ENCODE measurements at regions not wholly inside any gene's neighbourhood (a gene's known extent, or its start where the extent isn't known, plus 50 kb on each side); places are given as distances from the start of the nearest gene placed in this dataset.

GRCh38 chrX:8010105-8010504 is 82.9 kb upstream of the PNPLA4 start:
- no peaks in the 10 kb centered on the region for H3K36me3 Mint-ChIP-seq (ENCODE audit: low read depth)
- TF ChIP-seq CTCF (IDR thresholded peaks at IDR 0.05), result peak; percentile 28
- H3K27me3 Mint-ChIP-seq (ENCODE audit: low read depth), result peaks cover 6% of the 10 kb centered on the region
- no peak for DNase-seq (ENCODE audit: low spot score)
- no peaks in the 10 kb centered on the region for H3K4me1 Mint-ChIP-seq (ENCODE audit: low read depth)
- no peaks in the 10 kb centered on the region for H3K9me3 Mint-ChIP-seq (ENCODE audit: low read depth)
- H3K4me3 Mint-ChIP-seq (ENCODE audit: unreplicated experiment), result no peak overlapping the region
- no peak overlapping the region for H3K27ac Mint-ChIP-seq (ENCODE audit: unreplicated experiment)

- Mint-ChIP-seq H3K36me3 (ENCODE audit: low read depth) (no peaks in the 10 kb centered on the region), H3K4me3 (ENCODE audit: unreplicated experiment) (no peak overlapping the region), H3K27me3 (ENCODE audit: low read depth) (peaks cover 4% of the 10 kb centered on the region), H3K27ac (ENCODE audit: unreplicated experiment) (no peak overlapping the region), H3K4me1 (ENCODE audit: low read depth) (no peaks in the 10 kb centered on the region), H3K9me3 (ENCODE audit: low read depth) (no peaks in the 10 kb centered on the region)
- no peak for TF ChIP-seq CTCF (IDR thresholded peaks at IDR 0.05)
- no peak for DNase-seq (ENCODE audit: low spot score)
These were observed 78.6 kb upstream of the PNPLA4 start for GRCh38 chrX:8005678-8006347.

GRCh38 chrX:8003147-8003883 is 76.1 kb upstream of the PNPLA4 start:
- Mint-ChIP-seq H3K27ac (ENCODE audit: unreplicated experiment) (no peak overlapping the region), H3K4me1 (ENCODE audit: low read depth) (peaks cover 4% of the 10 kb centered on the region), H3K27me3 (ENCODE audit: low read depth) (peaks cover 4% of the 10 kb centered on the region), H3K36me3 (ENCODE audit: low read depth) (no peaks in the 10 kb centered on the region), H3K4me3 (ENCODE audit: unreplicated experiment) (no peak overlapping the region), H3K9me3 (ENCODE audit: low read depth) (no peaks in the 10 kb centered on the region)
- DNase-seq (ENCODE audit: low spot score), result peak; percentile 84
- TF ChIP-seq CTCF (IDR thresholded peaks at IDR 0.05), result no peak

- Mint-ChIP-seq H3K27ac (ENCODE audit: unreplicated experiment) (no peak overlapping the region), H3K27me3 (ENCODE audit: low read depth) (peaks cover 2% of the 10 kb centered on the region), H3K9me3 (ENCODE audit: low read depth) (no peaks in the 10 kb centered on the region), H3K4me3 (ENCODE audit: unreplicated experiment) (no peak overlapping the region), H3K4me1 (ENCODE audit: low read depth) (peaks cover 4% of the 10 kb centered on the region), H3K36me3 (ENCODE audit: low read depth) (no peaks in the 10 kb centered on the region)
- DNase-seq (ENCODE audit: low spot score), result no peak
- TF ChIP-seq CTCF (IDR thresholded peaks at IDR 0.05), result no peak
These were observed 69.6 kb upstream of the PNPLA4 start for GRCh38 chrX:7996851-7997250.

- H3K4me1 Mint-ChIP-seq (ENCODE audit: low read depth), result peaks cover 4% of the 10 kb centered on the region
- DNase-seq (ENCODE audit: low spot score), result no peak
- H3K9me3 Mint-ChIP-seq (ENCODE audit: low read depth), result no peaks in the 10 kb centered on the region
- H3K27me3 Mint-ChIP-seq (ENCODE audit: low read depth), result peaks cover 2% of the 10 kb centered on the region
- H3K27ac Mint-ChIP-seq (ENCODE audit: unreplicated experiment), result no peak overlapping the region
- H3K4me3 Mint-ChIP-seq (ENCODE audit: unreplicated experiment), result no peak overlapping the region
- H3K36me3 Mint-ChIP-seq (ENCODE audit: low read depth), result no peaks in the 10 kb centered on the region
- peak; percentile 91 for TF ChIP-seq CTCF (IDR thresholded peaks at IDR 0.05)
These were observed 69.2 kb upstream of the PNPLA4 start for GRCh38 chrX:7996414-7996813.
